Smooth muscle cell (in vitro differentiated cells): ENCODE measurements at regions not wholly inside any gene's neighbourhood (a gene's known extent, or its start where the extent isn't known, plus 50 kb on each side); places are given as distances from the start of the nearest gene placed in this dataset.

Source experiments
- DNase-seq: peaks from one replicate; lab custom pipeline; 2025; ENCODE audit not compliant: unreplicated experiment; lab: John Stamatoyannopoulos, UW
- H2AFZ ChIP-seq: fragments of 200-600 bp; sonication (generic); 2 replicates; pipeline ENCODE4 v1.6.0; 2016; ENCODE audit warnings: antibody characterized with exemption, low read depth, mild to moderate bottlenecking
- H3F3A ChIP-seq: fragments of 200-600 bp; sonication (generic); 2 replicates; pipeline ENCODE4 v1.6.0; 2017; ENCODE audit warnings: antibody characterized with exemption, low read depth
- H3K27ac ChIP-seq: fragments of 200-600 bp; sonication (generic); 2 replicates; pipeline ENCODE4 v1.5.1; 2016; ENCODE audit warnings: low read depth, mild to moderate bottlenecking
- H3K27me3 ChIP-seq: fragments of 200-600 bp; sonication (generic); 2 replicates; pipeline ENCODE4 v1.6.1; 2016; ENCODE audit warnings: low read depth, mild to moderate bottlenecking
- H3K36me3 ChIP-seq: fragments of 200-600 bp; sonication (generic); 2 replicates; pipeline ENCODE4 v1.5.1; 2016; ENCODE audit warnings: low read depth
- H3K4me1 ChIP-seq: fragments of 200-600 bp; sonication (generic); 2 replicates; pipeline ENCODE4 v1.5.1; 2016; ENCODE audit warnings: low read depth
- H3K4me2 ChIP-seq: fragments of 200-600 bp; sonication (generic); 2 replicates; pipeline ENCODE4 v1.6.0; 2016; ENCODE audit warnings: mild to moderate bottlenecking
- H3K4me3 ChIP-seq: fragments of 200-600 bp; sonication (generic); 2 replicates; pipeline ENCODE4 v1.5.1; 2016; ENCODE audit warnings: mild to moderate bottlenecking
- H3K79me2 ChIP-seq: fragments of 200-600 bp; sonication (generic); 2 replicates; pipeline ENCODE4 v1.6.0; 2016; ENCODE audit warnings: low read depth, mild to moderate bottlenecking
- H3K9ac ChIP-seq: fragments of 200-600 bp; sonication (generic); 2 replicates; pipeline ENCODE4 v1.6.0; 2016; ENCODE audit warnings: low read depth
- H3K9me3 ChIP-seq: fragments of 200-600 bp; sonication (generic); replicated peaks from 2 replicates; pipeline ENCODE4 v1.5.1; 2016; ENCODE audit warnings: low read depth
- H4K20me1 ChIP-seq: fragments of 200-600 bp; sonication (generic); 2 replicates; pipeline ENCODE4 v1.6.0; 2016; ENCODE audit warnings: low read depth
- CTCF ChIP-seq: fragments of 200-600 bp; sonication (generic); IDR thresholded peaks from 2 replicates; pipeline ENCODE4 v1.5.1; 2017; ENCODE audit warnings: borderline replicate concordance, mild to moderate bottlenecking, antibody characterized with exemption; ENCODE audit not compliant: insufficient read depth, poor library complexity, severe bottlenecking
- WGBS: methylation state at CpG from one replicate; pipeline ENCODE4 v1.1.7; 2016; ENCODE audit warnings: low lambda C conversion rate; 5-methylcytosine and 5-hydroxymethylcytosine counted together

GRCh38 chr3:153749070-153749610, 372.1 kb upstream of the ARHGEF26 start:
- no peak for DNase-seq
- Histone ChIP-seq H3K79me2 (no peaks in the 10 kb centered on the region), H3K4me1 (no peaks in the 10 kb centered on the region), H3K36me3 (no peaks in the 10 kb centered on the region), H4K20me1 (no peaks in the 10 kb centered on the region), H3K27ac (no peak overlapping the region), H3K4me3 (no peak overlapping the region), H3K4me2 (no peak overlapping the region), H3K9ac (no peak overlapping the region), H3F3A (no peaks in the 10 kb centered on the region), H3K27me3 (no peaks in the 10 kb centered on the region), H3K9me3 (no peaks in the 10 kb centered on the region), H2AFZ (no peak overlapping the region)
- no peak for TF ChIP-seq CTCF
- WGBS = 93% methylated on average over 1 of the region's 1 CpG

- H3K4me2 ChIP-seq = no peak overlapping the region
- no peaks in the 10 kb centered on the region for H3K79me2 ChIP-seq
- no peak overlapping the region for H3K4me3 ChIP-seq
- no peaks in the 10 kb centered on the region for H3K9me3 ChIP-seq
- no peaks in the 10 kb centered on the region for H3K36me3 ChIP-seq
- 76% methylated on average over 8 of the region's 8 CpGs for WGBS
- no peak for TF ChIP-seq CTCF
- no peak overlapping the region for H3K27ac ChIP-seq
- H3K9ac ChIP-seq = no peak overlapping the region
- no peaks in the 10 kb centered on the region for H3K4me1 ChIP-seq
- H4K20me1 ChIP-seq = no peaks in the 10 kb centered on the region
- no peaks in the 10 kb centered on the region for H3K27me3 ChIP-seq
- DNase-seq = no peak
- no peaks in the 10 kb centered on the region for H3F3A ChIP-seq
- H2AFZ ChIP-seq = no peak overlapping the region
Measured at GRCh38 chr3:153752405-153753027, 368.7 kb upstream of the ARHGEF26 start.

- no peaks in the 10 kb centered on the region for H3F3A ChIP-seq
- H2AFZ ChIP-seq = no peak overlapping the region
- H3K4me1 ChIP-seq = no peaks in the 10 kb centered on the region
- TF ChIP-seq CTCF = no peak
- H3K27ac ChIP-seq = no peak overlapping the region
- no peak overlapping the region for H3K4me3 ChIP-seq
- H4K20me1 ChIP-seq = no peaks in the 10 kb centered on the region
- 90% methylated on average over 2 of the region's 2 CpGs for WGBS
- H3K4me2 ChIP-seq = no peak overlapping the region
- no peaks in the 10 kb centered on the region for H3K36me3 ChIP-seq
- no peaks in the 10 kb centered on the region for H3K27me3 ChIP-seq
- H3K9me3 ChIP-seq = no peaks in the 10 kb centered on the region
- H3K79me2 ChIP-seq = no peaks in the 10 kb centered on the region
- DNase-seq = no peak
- H3K9ac ChIP-seq = no peak overlapping the region
Measured at GRCh38 chr3:153753035-153753434, 368.2 kb upstream of the ARHGEF26 start.

- H2AFZ ChIP-seq = no peak overlapping the region
- no peaks in the 10 kb centered on the region for H3K9me3 ChIP-seq
- H3K79me2 ChIP-seq = no peaks in the 10 kb centered on the region
- no peak for DNase-seq
- no peak overlapping the region for H3K4me2 ChIP-seq
- no peak for TF ChIP-seq CTCF
- no peaks in the 10 kb centered on the region for H3K4me1 ChIP-seq
- H3K27ac ChIP-seq = no peak overlapping the region
- no peak overlapping the region for H3K4me3 ChIP-seq
- H3K9ac ChIP-seq = no peak overlapping the region
- no peaks in the 10 kb centered on the region for H3K27me3 ChIP-seq
- H3K36me3 ChIP-seq = no peaks in the 10 kb centered on the region
- H4K20me1 ChIP-seq = no peaks in the 10 kb centered on the region
- no peaks in the 10 kb centered on the region for H3F3A ChIP-seq
Measured at GRCh38 chr3:153756816-153757215, 364.4 kb upstream of the ARHGEF26 start.
